A549 (cell line): ENCODE measurements at regions not wholly inside any gene's neighbourhood (a gene's known extent, or its start where the extent isn't known, plus 50 kb on each side); places are given as distances from the start of the nearest gene placed in this dataset.

Experiments used
- ATAC-seq, 2 experiments: fragments of 200-7000 bp in 1 of 2; fragments of >200 bp in 1 of 2; cut with Nextera tagmentation in 1 of 2; cut with Tn5 transposase in 1 of 2; 3 replicates each; pipeline versions ENCODE4 v1.8.0 to v1.9.1; 2018 to 2020; ENCODE audit warnings: mild to moderate bottlenecking in 1 of 2, moderate library complexity in 1 of 2
- CTCF ChIA-PET: fragments of 300-600 bp; sonication (Branson Sonifier 250); formaldehyde crosslinking; extraction: SDS; loops from one replicate; lab custom pipeline; 2021; ENCODE audit warnings: antibody characterized with exemption, inconsistent platforms; lab: Yijun Ruan, JAX
- POLR2A ChIA-PET: fragments of 350-600 bp; formaldehyde crosslinking; extraction: SDS; loops from one replicate; lab custom pipeline; 2021; ENCODE audit warnings: antibody characterized with exemption, inconsistent platforms; lab: Yijun Ruan, JAX
- DNase-seq, 2 experiments: peaks; one replicate each; pipeline versions ENCODE4 v3.0.0 to v3.0.0-alpha.2; 2011 to 2016; ENCODE audit warnings: low read depth in 1 of 2, low spot score in 1 of 2
- FAIRE-seq: peaks from 2 replicates; lab custom pipeline; 2011; peaks lifted over from hg19 to GRCh38; lab: Jason Lieb, UNC
- H3K27ac ChIP-seq, 2 experiments: fragments of >200 bp; sonication (Bioruptor Twin); formaldehyde crosslinking; 3 replicates each; pipeline ENCODE4 v1.5.1; 2016 to 2017
- H3K4me1 ChIP-seq: fragments of >200 bp; sonication (Bioruptor Twin); formaldehyde crosslinking; 3 replicates; pipeline ENCODE4 v1.6.1; 2016
- H3K4me2 ChIP-seq: fragments of >200 bp; sonication (Bioruptor Twin); formaldehyde crosslinking; 3 replicates; pipeline ENCODE4 v1.6.1; 2016
- H3K4me3 ChIP-seq: fragments of >200 bp; sonication (Bioruptor Twin); formaldehyde crosslinking; 3 replicates; pipeline ENCODE4 v1.5.1; 2016
- H3K9me3 ChIP-seq: fragments of >200 bp; sonication (Bioruptor Twin); formaldehyde crosslinking; 3 replicates; pipeline ENCODE4 v1.6.1; 2016
- ATOH8 ChIP-seq: fragments of 250-450 bp; sonication (Bioruptor Pico); IDR thresholded peaks from 2 replicates; pipeline ENCODE4 v1.5.0; 2020; ENCODE audit warnings: low read depth, mild to moderate bottlenecking, moderate library complexity
- BHLHE40 ChIP-seq: IDR thresholded peaks from 2 replicates; pipeline ENCODE4 v1.6.1; 2012; ENCODE audit warnings: low read depth, low read length, inconsistent platforms
- CHD2 ChIP-seq: fragments of 150-350 bp; IDR thresholded peaks from 2 replicates; pipeline ENCODE4 v1.6.1; 2014; ENCODE audit warnings: low read length; ENCODE audit not compliant: partially characterized antibody
- CTCF ChIP-seq: fragments of >200 bp; sonication (Bioruptor Twin); formaldehyde crosslinking; IDR thresholded peaks from 3 replicates; pipeline ENCODE4 v1.5.1; 2016
- EHF ChIP-seq: fragments of 250-450 bp; sonication (Bioruptor Pico); IDR thresholded peaks from 2 replicates; pipeline ENCODE4 v1.5.0; 2020; ENCODE audit warnings: mild to moderate bottlenecking
- ELK1 ChIP-seq: fragments of 150-350 bp; IDR thresholded peaks from 2 replicates; pipeline ENCODE4 v1.6.1; 2014; ENCODE audit warnings: low read depth, mild to moderate bottlenecking, low read length
- FOSL2 ChIP-seq, 2 experiments: fragments of 450-650 bp in 1 of 2; fragments of >200 bp in 1 of 2; sonication (Bioruptor Twin) in 1 of 2; formaldehyde crosslinking; IDR thresholded peaks; 2 replicates each; pipeline versions ENCODE4 v1.5.0 to v1.6.1; 2016 to 2020; ENCODE audit warnings: mild to moderate bottlenecking in 1 of 2, moderate library complexity in 1 of 2
- FOXS1 ChIP-seq: fragments of 250-450 bp; sonication (Bioruptor Pico); IDR thresholded peaks from 2 replicates; pipeline ENCODE4 v1.5.0; 2020; ENCODE audit warnings: mild to moderate bottlenecking, moderate library complexity
- GATA3 ChIP-seq: IDR thresholded peaks from 2 replicates; pipeline ENCODE4 v1.6.1; 2012; ENCODE audit warnings: borderline replicate concordance
- HDAC2 ChIP-seq: fragments of 200-600 bp; sonication (generic); IDR thresholded peaks from 2 replicates; pipeline ENCODE4 v1.6.1; 2016
- HES2 ChIP-seq: fragments of >200 bp; sonication (Bioruptor Twin); formaldehyde crosslinking; IDR thresholded peaks from 2 replicates; pipeline ENCODE4 v1.6.1; 2016
- HEYL ChIP-seq: fragments of 250-450 bp; sonication (Bioruptor Pico); IDR thresholded peaks from 2 replicates; pipeline ENCODE4 v1.8.0; 2021; ENCODE audit warnings: mild to moderate bottlenecking, moderate library complexity
- JUN ChIP-seq, 2 experiments: fragments of >200 bp; sonication (Bioruptor Twin); formaldehyde crosslinking; IDR thresholded peaks; 2 replicates in 1 of 2; 3 replicates in 1 of 2; pipeline ENCODE4 v1.6.1; 2016 to 2017
- JUNB ChIP-seq: fragments of >200 bp; sonication (Bioruptor Twin); formaldehyde crosslinking; IDR thresholded peaks from 2 replicates; pipeline ENCODE4 v1.6.1; 2016
- KDM5A ChIP-seq: fragments of 200-600 bp; sonication (generic); IDR thresholded peaks from 2 replicates; pipeline ENCODE4 v1.6.1; 2016; ENCODE audit warnings: antibody characterized with exemption, mild to moderate bottlenecking
- MAFK ChIP-seq: fragments of 450-650 bp; IDR thresholded peaks from 2 replicates; pipeline ENCODE4 v1.6.1; 2014; ENCODE audit not compliant: partially characterized antibody
- MAX ChIP-seq: IDR thresholded peaks from 2 replicates; pipeline ENCODE4 v1.6.1; 2012
- MAZ ChIP-seq: fragments of 150-350 bp; IDR thresholded peaks from 2 replicates; pipeline ENCODE4 v1.6.1; 2014; ENCODE audit warnings: antibody characterized with exemption, low read depth, low read length, borderline replicate concordance
- NFE2L2 ChIP-seq: fragments of 150-350 bp; conservative IDR thresholded peaks from 2 replicates; pipeline ENCODE4 v1.6.1; 2014; ENCODE audit warnings: low read length
- PBX3 ChIP-seq: IDR thresholded peaks from 2 replicates; pipeline ENCODE4 v1.6.1; 2012
- PHF8 ChIP-seq: fragments of 200-600 bp; sonication (generic); IDR thresholded peaks from 2 replicates; pipeline ENCODE4 v1.6.1; 2016; ENCODE audit warnings: low read depth, mild to moderate bottlenecking, antibody characterized with exemption, moderate library complexity, borderline replicate concordance
- RCOR1 ChIP-seq: fragments of 150-350 bp; IDR thresholded peaks from 2 replicates; pipeline ENCODE4 v1.6.1; 2014; ENCODE audit warnings: antibody characterized with exemption, low read length, low read depth
- RFX5 ChIP-seq: fragments of 450-650 bp; IDR thresholded peaks from 2 replicates; pipeline ENCODE4 v1.7.1; 2014; ENCODE audit warnings: antibody characterized with exemption, mild to moderate bottlenecking, moderate library complexity
- RNF2 ChIP-seq: fragments of 200-600 bp; sonication (generic); IDR thresholded peaks from 2 replicates; pipeline ENCODE4 v1.6.1; 2016; ENCODE audit warnings: low read depth, mild to moderate bottlenecking, antibody characterized with exemption, moderate library complexity, borderline replicate concordance
- SREBF2 ChIP-seq: fragments of 450-650 bp; IDR thresholded peaks from 2 replicates; pipeline ENCODE4 v1.6.1; 2014; ENCODE audit warnings: mild to moderate bottlenecking, moderate library complexity
- TP53 ChIP-seq: fragments of 250-450 bp; sonication (Bioruptor Pico); IDR thresholded peaks from 2 replicates; pipeline ENCODE4 v1.5.0; 2021; ENCODE audit warnings: mild to moderate bottlenecking, moderate library complexity
- ZFP36 ChIP-seq: fragments of 450-650 bp; IDR thresholded peaks from 2 replicates; pipeline ENCODE4 v1.6.1; 2014; ENCODE audit warnings: borderline replicate concordance; ENCODE audit not compliant: partially characterized antibody
- ZNF302 ChIP-seq: fragments of 250-450 bp; sonication (Bioruptor Pico); IDR thresholded peaks from 2 replicates; pipeline ENCODE4 v1.9.0; 2021; ENCODE audit warnings: inconsistent platforms, mild to moderate bottlenecking, moderate library complexity
- ZSCAN20 ChIP-seq: fragments of 250-450 bp; sonication (Bioruptor Pico); IDR thresholded peaks from 2 replicates; pipeline ENCODE4 v1.8.0; 2022; ENCODE audit warnings: mild to moderate bottlenecking, moderate library complexity
- WGBS: methylation state at CpG from one replicate; pipeline ENCODE4 v1.1.6; 2017; ENCODE audit errors: missing lambda C conversion rate; 5-methylcytosine and 5-hydroxymethylcytosine counted together

GRCh38 chr13:58547419-58547818, 915.9 kb downstream of the PCDH17 start:
- DNase-seq (no peak), ATAC-seq (no peak), FAIRE-seq (no peak)
- WGBS = 0% methylated on average over 1 of the region's 1 CpG
- Histone ChIP-seq H3K9me3 (no peaks in the 10 kb centered on the region), H3K27ac (no peak overlapping the region), H3K4me3 (no peak overlapping the region), H3K4me2 (no peak overlapping the region), H3K4me1 (no peaks in the 10 kb centered on the region)
- POLR2A ChIA-PET = no interaction called here
- no peak for TF ChIP-seq BHLHE40
- CTCF ChIA-PET = no interaction called here

- 3% methylated on average over 3 of the region's 3 CpGs for WGBS
- DNase-seq (no peak), FAIRE-seq (no peak), ATAC-seq (no peak)
- CTCF ChIA-PET = no interaction called here
- H3K4me2 ChIP-seq = no peak overlapping the region
- no peak overlapping the region for H3K4me3 ChIP-seq
- H3K4me1 ChIP-seq = no peaks in the 10 kb centered on the region
- H3K27ac ChIP-seq = no peak overlapping the region
- POLR2A ChIA-PET = interaction anchor here (0.5 kb wide), 1 partner anchor 261 kb away, joined by 6 read pairs; no protein-coding TSS in a partner anchor
- TF ChIP-seq TP53 (CRISPR knock-in tag) (no peak), RFX5 (no peak), MAZ (no peak), HES2 (no peak), ZFP36 (no peak), PHF8 (no peak), NFE2L2 (no peak), PBX3 (no peak), GATA3 (no peak), CHD2 (no peak), EHF (no peak), RCOR1 (no peak), FOXS1 (CRISPR knock-in tag) (no peak), JUN (IDR thresholded peaks at IDR 0.05) (no peak), ZNF302 (CRISPR knock-in tag) (no peak), FOSL2 (IDR thresholded peaks at IDR 0.05) (no peak), FOSL2 (CRISPR knock-in tag; IDR thresholded peaks at IDR 0.05) (no peak), ELK1 (no peak), KDM5A (no peak)
- H3K9me3 ChIP-seq = no peaks in the 10 kb centered on the region
Observed at GRCh38 chr13:58566176-58566575, 934.6 kb downstream of the PCDH17 start.

GRCh38 chr13:58573743-58574142, 942.2 kb downstream of the PCDH17 start:
- POLR2A ChIA-PET = no interaction called here
- FAIRE-seq = no peak
- CTCF ChIA-PET = no interaction called here
- no peak for TF ChIP-seq TP53 (CRISPR knock-in tag)
- no peak for TF ChIP-seq CTCF
- no peak for TF ChIP-seq SREBF2
- TF ChIP-seq HDAC2 = no peak
- TF ChIP-seq ZSCAN20 = no peak
- no peak for TF ChIP-seq JUNB
- no peak for TF ChIP-seq ATOH8
- TF ChIP-seq HEYL (CRISPR knock-in tag) = no peak
- no peak for TF ChIP-seq RNF2
- TF ChIP-seq MAX = no peak
- TF ChIP-seq MAFK = no peak

More at GRCh38 chr13:58573743-58574142, 942.2 kb downstream of the PCDH17 start:
- DNase-seq (no peak), ATAC-seq (no peak)
- no peak overlapping the region for H3K4me2 ChIP-seq
- no peak overlapping the region for H3K27ac ChIP-seq
- H3K9me3 ChIP-seq = no peaks in the 10 kb centered on the region
- 6% methylated on average over 2 of the region's 2 CpGs for WGBS
- H3K4me1 ChIP-seq = no peaks in the 10 kb centered on the region
- no peak overlapping the region for H3K4me3 ChIP-seq
